GM19351 (cell line): ENCODE measurements at regions not wholly inside any gene's neighbourhood (a gene's known extent, or its start where the extent isn't known, plus 50 kb on each side); places are given as distances from the start of the nearest gene placed in this dataset.

Experiments
- ATAC-seq: cut with Tn5 transposase; IDR thresholded peaks from one replicate; pipeline ENCODE4 v1.9.1; 2021; ENCODE audit warnings: mild to moderate bottlenecking, moderate library complexity; ENCODE audit not compliant: unreplicated experiment

DNA sequence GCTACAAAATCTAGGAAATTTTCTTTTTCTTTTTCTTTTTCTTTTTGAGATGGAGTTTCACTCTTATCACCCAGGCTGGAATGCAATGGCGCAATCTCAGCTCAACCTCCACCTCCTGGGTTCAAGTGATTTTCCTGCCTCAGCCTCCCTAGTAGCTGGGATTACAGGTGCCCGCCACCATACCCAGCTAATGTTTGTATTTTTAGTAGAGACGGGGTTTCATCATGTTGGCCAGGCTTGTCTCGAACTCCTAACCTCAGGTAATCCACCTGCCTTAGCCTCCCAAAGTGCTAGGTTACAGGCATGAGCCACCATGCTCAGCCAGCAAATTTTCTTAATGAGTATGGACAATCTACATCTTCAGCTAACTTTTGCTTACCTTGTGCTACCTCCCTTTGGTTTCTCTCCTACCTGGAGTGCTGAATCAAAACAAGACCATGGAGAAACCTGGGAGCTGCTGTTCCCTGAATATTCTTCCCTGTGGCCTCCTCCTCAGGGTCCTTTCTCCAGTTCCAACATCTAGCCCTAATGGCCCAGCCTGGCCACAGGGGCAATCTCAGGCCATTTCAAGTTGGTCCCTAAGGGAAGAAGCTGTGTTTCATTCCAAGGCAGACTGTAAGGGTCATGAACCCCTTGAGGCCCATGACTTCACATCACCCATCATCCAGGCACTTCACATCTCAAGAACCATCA lies 74.6 kb upstream of the EGLN3 start:
- ATAC-seq = no peak

DNA sequence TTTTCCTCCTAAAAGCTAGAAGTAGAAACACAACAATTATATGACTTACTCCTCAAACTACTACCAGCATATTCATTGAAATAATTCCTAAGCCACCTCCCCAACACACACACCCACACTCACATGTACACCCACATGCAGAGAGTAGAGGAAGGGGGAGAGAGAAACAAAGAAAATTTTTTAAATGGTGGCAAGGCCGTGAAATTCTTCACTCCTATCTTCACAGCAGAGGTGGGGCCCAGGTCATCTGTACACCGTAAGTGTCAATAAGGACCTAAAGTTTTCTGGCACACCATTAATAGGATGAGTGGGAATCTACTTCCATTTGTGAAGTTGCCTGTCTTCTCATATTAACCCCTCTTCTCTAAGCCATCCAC lies 73.9 kb upstream of the EGLN3 start:
- ATAC-seq = no peak

DNA sequence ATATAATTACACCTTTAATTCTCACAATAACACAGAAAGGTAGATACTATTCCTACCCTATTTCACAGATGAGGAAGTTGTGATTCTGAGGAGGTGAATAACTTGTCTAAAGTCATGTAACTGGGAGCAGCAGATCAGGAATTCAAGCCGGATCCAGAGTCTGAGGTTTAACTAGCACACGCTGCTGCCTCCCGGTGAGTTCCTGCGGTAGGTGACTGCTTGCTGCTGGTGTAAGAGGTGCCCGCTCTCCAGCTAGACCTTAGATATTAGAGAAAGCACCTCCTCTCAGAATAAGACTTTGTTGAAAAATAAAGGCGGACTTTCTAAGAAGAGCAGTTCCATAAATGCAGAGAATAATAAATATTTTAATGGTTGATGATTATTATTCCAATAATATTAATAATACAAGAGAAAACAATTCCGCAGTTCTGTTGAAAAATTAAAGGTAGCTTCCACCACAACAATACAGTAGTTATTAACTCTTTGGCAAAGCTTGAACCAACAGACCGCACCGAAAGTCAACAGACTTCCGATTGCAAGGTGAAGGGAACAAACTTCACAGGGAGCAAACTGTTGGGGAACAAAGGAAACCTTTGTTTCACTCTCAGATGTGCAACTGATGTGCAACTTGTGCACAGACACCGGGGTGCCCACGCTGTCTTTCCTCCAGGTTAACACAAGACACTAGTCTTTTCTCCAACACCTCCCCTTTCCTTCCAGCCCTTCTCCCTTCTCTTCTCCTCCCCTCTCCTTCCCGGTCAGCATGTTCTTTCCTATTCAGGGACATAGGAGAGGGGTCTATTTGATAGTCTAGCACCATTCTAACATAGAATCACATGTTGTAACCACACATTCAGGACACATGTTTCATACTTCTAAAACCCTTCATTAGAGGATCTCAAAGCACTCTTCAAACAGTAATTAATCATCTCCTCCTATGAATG lies 73.2 kb upstream of the EGLN3 start:
- ATAC-seq = no peak

DNA sequence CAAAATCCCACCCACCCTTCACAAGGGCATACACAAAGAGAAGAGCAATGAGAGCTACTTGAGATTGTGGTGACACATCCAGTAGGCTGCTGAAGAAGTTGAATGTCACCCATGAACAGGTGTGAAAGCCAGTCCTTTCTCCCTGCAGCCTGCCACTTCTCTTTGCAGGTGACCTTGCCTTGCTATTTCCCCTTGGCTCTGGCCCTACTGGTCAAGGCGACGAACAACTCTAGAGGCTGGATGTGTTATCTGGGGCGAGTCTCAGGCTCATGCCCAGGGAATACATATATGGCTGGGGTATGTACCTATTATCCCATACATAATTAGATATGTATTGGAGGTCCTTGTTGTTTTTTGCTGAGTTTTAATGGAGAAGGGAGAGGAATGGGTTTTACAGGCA lies 70.2 kb upstream of the EGLN3 start:
- no peak for ATAC-seq

- no peak for ATAC-seq
These were observed 69.1 kb upstream of the EGLN3 start for GRCh38 chr14:34020014-34020413.

DNA sequence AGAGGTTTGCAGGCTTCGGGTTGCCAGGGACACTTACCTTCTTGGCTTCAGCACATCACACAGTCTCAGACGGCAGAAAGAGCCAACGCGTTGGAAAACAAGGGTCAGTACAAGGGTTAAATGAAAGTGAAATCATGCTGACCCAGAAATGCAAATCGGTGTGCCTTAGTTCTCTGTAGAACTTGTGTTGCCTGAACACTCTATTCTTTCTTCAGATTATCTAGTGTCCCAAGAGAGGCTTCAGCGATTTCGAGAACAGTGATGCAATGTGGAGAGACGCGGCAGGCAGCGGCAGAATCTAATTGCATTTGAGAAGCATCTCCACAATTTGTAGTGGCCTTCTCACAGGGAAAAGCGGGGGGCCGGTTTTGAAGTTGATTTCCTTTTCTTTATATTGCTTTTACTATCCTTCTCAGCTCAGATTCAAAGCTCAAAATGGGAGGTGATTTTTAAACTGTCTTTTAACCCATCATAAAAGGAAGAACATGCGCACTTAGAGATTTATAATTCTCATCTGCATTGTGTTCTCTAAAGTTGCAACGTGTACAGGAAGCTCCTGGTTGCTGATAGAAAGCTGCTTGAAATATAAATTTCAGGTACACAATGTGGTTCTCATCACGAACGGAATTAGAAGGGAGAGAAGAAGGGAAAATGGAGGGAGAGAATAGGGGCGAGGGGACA lies 67.8 kb upstream of the EGLN3 start:
- no peak for ATAC-seq

GRCh38 chr14:34018125-34018524 lies 67.3 kb upstream of the EGLN3 start:
- ATAC-seq = no peak

- ATAC-seq = no peak
These were observed 64.5 kb upstream of the EGLN3 start for GRCh38 chr14:34015383-34015782.

DNA sequence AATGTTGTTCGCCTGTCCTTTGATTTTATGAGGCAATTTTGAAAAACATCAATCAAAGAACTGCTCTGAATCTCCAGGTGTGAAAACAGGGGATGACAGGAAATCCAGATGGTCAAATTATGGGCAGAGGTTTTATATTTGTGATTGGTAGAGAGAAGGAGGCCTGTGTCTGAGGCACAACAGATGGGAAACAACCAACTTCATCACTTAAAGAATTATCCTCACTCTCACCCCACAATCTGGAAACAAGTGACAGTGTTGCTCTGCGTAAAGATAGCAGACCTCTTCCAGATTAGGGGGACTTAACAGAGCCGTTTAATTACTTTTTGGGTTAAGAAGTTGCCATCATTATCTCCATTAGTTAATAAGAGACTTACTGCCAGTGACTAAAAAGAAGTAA lies 64.1 kb upstream of the EGLN3 start:
- ATAC-seq = no peak

DNA sequence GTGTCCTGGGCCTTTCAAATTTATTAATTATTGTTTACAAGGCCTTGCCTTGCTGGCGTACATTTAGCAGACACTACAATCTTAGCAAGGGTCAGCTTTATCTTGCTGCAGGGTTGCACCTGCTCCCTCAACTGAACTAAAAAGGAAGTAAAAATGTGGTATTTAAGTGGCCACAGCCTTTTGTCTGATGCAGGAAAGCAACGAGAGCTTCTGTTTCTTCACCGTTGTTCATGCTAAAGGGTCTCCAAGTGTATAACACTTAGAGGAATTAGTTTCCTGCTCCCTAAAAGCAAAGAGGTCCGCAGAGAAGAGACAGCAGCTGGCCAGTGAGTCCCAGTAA lies 62.8 kb upstream of the EGLN3 start:
- peak; percentile 67 for ATAC-seq

GRCh38 chr14:34012978-34013720 lies 62.3 kb upstream of the EGLN3 start:
- peak; percentile 76 for ATAC-seq

DNA sequence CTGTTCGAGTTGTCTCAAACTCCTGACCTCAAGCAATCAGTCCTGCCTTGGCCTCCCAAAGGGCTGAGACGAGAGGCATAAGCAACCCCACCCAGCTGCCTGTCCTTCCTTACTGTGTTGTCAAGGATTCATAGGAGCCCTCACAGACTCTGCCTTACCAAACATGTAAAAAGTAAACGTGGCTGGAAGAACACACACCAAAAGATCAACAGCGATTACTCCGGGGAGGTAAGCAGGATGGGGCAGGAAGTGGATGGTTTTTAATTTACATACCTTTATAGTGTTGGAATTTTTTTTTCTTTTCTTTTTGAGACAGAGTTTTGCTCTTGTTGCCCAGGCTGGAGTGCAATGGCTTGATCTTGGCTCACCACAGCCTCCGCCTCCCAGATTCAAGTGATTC lies 61.5 kb upstream of the EGLN3 start:
- no peak for ATAC-seq

- no peak for ATAC-seq
These were observed 59.1 kb upstream of the EGLN3 start for GRCh38 chr14:34009956-34010355.

GRCh38 chr14:34007902-34008301 lies 57.0 kb upstream of the EGLN3 start:
- ATAC-seq = no peak

- no peak for ATAC-seq
These were observed 55.0 kb upstream of the EGLN3 start for GRCh38 chr14:34005901-34006300.

DNA sequence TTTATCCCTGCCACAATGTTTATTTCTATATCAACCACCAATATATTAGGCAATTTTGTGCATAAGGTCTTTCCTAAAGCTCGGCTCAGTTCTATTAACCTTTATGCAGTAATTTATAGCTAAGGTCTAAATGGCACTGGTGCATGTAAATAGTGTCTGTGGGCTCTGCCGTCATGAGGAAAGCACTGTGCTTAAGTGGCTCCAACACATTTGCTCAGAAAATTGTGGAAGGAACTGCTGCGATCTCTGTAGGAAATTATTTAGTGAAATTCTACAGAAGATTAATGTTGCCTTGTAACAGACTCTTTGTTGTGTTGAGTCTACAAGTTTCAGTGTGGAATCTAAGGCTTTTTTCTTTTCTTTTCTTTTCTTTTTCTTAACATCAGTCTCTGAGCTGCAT lies 54.0 kb upstream of the EGLN3 start:
- no peak for ATAC-seq

DNA sequence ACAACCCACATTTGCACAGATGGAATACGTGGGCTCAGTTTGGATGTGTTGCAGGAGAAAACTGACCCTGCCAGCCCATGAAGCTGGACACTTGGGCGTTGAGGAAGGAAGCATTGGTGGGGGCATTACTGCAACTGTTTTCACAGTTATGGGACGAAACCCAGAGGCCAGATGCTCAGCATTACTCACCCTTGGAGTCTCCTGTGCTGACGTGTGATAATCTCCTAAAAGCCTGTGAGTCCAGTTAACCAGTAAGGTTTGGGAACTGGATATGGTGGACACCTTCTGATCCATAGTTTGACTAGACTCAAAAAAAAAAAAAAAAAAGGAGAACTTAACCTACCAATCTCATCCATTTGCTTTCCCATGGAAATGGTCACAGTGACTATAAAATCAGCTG lies 52.8 kb upstream of the EGLN3 start:
- ATAC-seq = no peak

DNA sequence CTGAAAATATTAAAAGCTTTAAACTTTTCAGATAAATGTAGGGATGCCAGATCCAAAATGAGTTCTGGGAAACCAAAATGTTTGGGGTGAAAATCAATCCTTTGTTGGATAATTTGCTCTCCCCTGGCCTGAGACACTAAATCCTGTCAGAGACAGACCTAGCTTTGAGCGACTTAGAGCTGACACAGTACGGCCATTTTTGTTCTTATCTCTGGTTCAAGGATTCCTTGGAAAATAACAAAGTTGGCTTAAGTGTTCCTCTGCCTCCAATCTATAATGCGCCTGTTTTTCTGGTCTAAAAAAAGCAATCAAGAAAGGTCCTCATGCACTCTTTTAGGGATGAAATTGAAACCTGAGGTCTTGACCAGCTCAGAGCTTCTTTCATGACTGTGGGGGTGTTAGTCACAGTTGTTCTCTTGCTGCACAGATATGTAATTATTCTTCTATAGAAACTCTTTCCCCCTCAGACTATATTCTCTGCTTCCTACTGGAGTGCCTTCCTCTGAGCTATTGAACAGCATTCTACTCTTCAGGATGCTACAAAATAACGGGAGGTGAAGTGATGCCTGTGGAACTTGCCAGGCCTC lies 52.3 kb upstream of the EGLN3 start:
- no peak for ATAC-seq
